Hindlimb muscle (tissue), 1 donor: ENCODE measurements at regions not wholly inside any gene's neighbourhood (a gene's known extent, or its start where the extent isn't known, plus 50 kb on each side); places are given as distances from the start of the nearest gene placed in this dataset.

ENCODE experiments used
- DNase-seq: peaks from one replicate; pipeline ENCODE4 v3.0.0-alpha.2; 2013

GRCh38 chr4:179492260-179493080 is 2050.2 kb upstream of the AGA start:
- no peak for DNase-seq

DNA sequence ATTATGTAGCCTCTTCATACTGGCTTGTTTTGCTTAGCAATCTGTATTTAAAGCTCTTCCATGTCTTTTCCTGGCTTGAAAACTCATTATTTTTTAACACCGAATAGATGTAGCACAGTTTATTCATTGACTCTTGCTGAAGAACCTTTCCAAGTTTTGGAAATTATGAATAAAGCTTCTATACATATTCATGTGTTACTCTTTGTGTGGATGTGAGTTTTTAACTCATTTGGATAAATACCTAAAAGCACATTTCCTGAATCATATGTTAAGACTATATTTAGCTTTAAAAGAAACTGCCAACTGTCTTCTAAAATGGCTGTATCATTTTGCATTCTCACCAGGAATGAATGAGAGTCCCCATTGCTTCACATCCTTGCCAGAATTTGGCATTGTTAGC is 2061.7 kb upstream of the AGA start:
- DNase-seq = no peak

DNA sequence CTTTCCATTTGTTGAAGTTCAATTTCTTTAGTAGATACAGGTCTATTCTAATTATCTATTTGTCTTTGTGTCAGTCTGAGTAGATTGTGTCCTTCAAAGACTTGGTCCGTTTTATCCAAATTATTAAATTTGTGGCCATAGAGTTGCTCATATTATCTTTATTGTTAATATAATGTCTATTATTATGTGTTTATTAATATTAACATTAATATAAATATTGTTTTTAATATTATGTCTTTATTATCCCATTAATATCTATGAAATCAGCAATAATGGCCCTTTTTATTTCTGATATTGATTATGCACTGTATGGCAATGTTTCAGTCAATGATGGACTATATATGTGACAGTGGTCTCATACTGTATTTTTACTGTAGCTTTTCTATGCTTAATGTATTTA is 2067.3 kb upstream of the AGA start:
- no peak for DNase-seq

- DNase-seq = peak; percentile 34
Observed at GRCh38 chr4:179521952-179522351, 2079.7 kb upstream of the AGA start.

GRCh38 chr4:179530958-179531357 is 2088.7 kb upstream of the AGA start:
- DNase-seq = no peak

- no peak for DNase-seq
Observed at GRCh38 chr4:179536694-179537093, 2094.5 kb upstream of the AGA start.

- no peak for DNase-seq
Observed at GRCh38 chr4:179539641-179540040, 2097.4 kb upstream of the AGA start.

GRCh38 chr4:179543771-179544170 is 2101.5 kb upstream of the AGA start:
- peak; percentile 12 for DNase-seq

- no peak for DNase-seq
Observed at GRCh38 chr4:179544496-179544895, 2102.3 kb upstream of the AGA start.

- DNase-seq = no peak
Observed at GRCh38 chr4:179552131-179552530, 2109.9 kb upstream of the AGA start.

DNA sequence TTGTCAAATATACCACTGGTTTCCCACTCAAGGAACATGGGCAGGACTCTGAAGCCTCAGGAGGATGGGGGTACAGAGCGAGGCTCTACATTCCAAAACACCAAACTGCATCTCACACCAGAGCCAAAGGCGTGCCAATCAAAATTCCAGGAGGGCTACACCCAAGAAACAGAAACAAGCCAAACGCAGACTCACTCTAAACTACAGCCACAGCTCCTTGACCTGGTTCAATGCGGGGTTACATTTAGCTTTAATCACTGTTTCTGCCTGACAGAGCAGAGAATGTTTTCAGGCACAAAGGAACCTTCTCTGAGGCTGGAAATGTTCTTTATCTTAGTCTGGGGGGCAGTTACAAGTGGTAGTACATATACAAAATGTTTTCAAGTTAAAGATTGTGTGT is 2121.5 kb upstream of the AGA start:
- DNase-seq = no peak

DNA sequence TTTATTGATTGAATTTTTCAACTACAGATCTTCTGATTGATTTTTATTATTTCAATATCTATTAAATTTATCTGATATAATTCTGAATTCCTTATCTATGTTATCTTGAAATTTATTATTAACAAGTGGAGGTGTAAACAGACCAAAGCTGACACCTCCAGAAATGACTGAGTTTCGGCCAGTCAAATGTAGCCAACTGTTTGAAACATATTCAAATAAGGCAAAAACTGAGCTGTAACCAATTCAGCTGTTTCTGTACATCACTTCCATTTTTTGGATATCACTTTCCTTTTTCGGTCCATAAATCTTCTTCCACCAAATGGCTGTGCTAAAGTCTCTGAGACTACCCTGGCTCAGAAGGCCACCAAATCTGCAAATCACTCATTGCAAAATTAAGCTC is 2127.3 kb upstream of the AGA start:
- no peak for DNase-seq

GRCh38 chr4:179582164-179582905 is 2140.1 kb upstream of the AGA start:
- no peak for DNase-seq

- DNase-seq = no peak
Observed at GRCh38 chr4:179583221-179583620, 2141.0 kb upstream of the AGA start.

- DNase-seq = no peak
Observed at GRCh38 chr4:179584101-179584500, 2141.9 kb upstream of the AGA start.

GRCh38 chr4:179585761-179586160 is 2143.5 kb upstream of the AGA start:
- no peak for DNase-seq

- DNase-seq = no peak
Observed at GRCh38 chr4:179586460-179586859, 2144.2 kb upstream of the AGA start.

GRCh38 chr4:179595671-179596410 is 2153.6 kb upstream of the AGA start:
- DNase-seq = no peak

DNA sequence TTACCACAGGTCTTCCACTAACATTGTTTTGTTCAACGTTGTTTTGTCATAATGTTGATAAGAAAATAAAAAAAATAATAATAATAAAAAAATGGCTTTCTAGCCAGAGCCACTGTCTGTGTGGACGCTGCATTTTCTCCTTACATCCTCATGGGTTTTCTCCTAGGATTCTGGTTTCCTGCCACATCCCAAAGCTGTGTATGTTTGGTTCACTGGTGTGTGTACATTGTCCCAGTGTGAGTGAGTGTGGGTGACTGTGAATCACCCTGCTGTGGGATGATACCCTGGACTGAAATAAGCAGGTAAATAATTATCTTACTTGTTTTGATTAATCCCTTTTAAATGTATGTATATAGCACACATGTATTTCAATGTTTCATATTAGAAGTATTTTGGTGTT is 2154.4 kb upstream of the AGA start:
- DNase-seq = no peak

DNA sequence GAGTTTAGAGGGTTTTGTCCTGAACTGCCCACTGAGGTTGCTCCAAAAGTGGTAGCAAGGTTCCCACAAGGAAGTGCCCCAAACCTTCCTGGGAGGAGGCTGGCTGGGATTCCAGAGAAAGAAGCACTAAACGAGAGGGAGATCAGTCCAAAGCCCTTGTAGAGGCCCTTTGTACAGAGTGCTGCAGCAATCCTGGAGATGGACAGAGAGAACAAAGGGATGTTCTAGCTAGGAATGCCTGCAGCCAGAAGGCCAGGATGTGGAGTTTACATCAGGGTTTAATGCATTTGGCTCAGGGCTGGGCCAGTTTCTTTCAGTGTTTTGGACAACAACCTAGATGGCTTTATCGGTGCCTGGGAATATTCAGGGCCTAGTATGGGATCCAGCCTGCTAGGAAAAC is 2155.1 kb upstream of the AGA start:
- DNase-seq = no peak

GRCh38 chr4:179601671-179602070 is 2159.4 kb upstream of the AGA start:
- no peak for DNase-seq

DNA sequence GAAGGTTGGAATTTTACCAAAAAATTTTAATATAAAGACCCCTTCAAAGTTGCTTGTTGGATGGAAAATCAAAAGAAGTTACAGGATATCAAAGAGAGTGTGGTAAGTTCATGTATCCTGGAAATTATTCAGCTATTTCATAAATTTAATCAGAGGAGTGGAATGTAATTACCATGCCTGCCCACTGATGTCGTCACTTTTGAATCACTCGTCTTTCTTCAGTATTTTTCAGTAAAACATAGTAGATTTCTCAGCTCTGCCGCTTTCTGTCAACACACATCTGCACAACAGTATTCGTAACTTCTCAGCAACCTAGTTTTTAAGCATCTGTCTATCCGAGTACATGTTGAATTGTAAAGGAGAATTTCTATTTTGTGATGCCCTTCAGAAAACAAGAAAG is 2163.0 kb upstream of the AGA start:
- no peak for DNase-seq

DNA sequence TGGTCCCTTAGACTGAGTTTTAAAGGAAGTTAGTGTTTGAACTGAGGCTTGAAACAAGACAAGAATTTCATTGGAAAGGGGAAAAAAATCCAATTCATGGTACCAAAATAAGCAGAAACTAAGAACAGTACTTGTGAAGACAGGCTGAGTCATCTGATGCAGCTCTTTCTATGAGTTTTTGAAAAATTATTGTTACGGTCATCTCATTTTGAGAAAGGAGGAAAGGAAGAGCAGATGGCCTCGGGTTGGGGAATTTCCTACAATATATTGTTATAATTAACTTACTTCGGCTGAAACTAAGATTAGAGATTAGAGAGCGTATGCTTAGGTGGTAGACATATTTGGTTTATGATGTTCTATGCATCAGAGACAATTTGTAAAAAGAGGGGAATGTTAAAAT is 2164.8 kb upstream of the AGA start:
- DNase-seq = no peak

DNA sequence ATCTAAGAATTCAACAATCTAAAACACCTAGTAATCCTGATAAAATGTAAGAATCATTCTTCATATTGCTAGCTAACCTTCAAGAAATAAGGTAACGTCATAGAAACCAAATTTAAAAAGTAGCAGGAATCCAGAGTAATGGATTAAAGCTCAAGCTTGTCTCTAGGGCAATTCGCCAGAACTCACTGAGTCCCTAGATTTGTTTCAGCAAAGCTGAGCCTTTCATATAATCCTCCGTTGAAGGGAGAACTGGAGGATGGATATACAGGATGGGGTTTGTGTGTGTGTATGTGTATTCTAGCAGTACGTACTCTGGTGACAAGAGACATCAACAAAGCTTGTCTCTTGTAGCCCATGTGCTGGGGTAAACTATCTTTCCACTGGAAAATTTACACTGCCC is 2173.5 kb upstream of the AGA start:
- DNase-seq = no peak
